Body of pancreas (tissue), 4 donors: ENCODE measurements at regions not wholly inside any gene's neighbourhood (a gene's known extent, or its start where the extent isn't known, plus 50 kb on each side); places are given as distances from the start of the nearest gene placed in this dataset.

Source experiments
- POLR2A ChIP-seq, 3 donors: fragments of 450-650 bp; IDR thresholded peaks; one replicate each; pipeline ENCODE4 v1.6.1; 2016; ENCODE audit warnings: antibody characterized with exemption in 3 of 3, mild to moderate bottlenecking in 2 of 3
- TF ChIP-seq, protein P1 (sequence below), 7 experiments: fragments of 450-650 bp in 4 of 7; fragments of 200-600 bp in 3 of 7; sonication (generic) in 3 of 7; IDR thresholded peaks; one replicate each; pipeline ENCODE4 v1.5.1; 2016 to 2019; ENCODE audit warnings: antibody characterized with exemption in 7 of 7

DNA sequence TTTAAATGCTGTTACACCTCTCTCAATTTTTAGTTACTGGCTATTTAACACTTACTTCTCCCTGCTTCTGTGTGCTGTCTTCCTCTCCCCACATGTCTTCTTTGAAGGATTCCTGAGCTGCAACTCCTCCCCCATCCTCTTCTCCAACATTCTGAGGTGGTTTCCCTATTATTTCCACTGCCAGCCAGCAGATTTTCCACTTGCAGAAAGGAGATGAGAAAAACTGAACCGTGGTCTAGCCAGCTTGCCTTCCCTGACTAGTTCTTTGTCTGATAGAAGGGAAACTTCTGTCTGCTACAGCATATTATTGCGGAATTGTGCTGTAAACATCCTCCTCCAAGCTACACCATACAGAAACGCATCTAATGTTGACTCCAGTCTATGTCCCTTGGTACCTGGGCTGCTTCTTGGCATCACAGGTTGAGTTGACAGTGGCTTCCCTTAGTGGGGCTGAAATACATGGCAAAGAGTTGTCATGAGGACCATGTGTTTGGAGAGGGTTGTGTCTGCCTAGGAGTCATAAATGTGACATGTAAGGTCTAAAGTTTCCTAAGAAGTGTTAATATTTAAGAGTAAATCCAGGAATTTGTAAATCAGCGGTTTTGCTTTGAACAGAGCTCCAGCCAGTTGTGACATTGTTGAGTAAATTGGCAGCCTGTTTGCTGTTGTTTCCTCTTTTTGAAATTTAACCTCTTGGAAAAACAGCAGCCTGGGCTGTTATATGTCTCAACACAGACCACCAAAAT, 68.3 kb upstream of the RND3 start:
- TF ChIP-seq, protein P1, sequence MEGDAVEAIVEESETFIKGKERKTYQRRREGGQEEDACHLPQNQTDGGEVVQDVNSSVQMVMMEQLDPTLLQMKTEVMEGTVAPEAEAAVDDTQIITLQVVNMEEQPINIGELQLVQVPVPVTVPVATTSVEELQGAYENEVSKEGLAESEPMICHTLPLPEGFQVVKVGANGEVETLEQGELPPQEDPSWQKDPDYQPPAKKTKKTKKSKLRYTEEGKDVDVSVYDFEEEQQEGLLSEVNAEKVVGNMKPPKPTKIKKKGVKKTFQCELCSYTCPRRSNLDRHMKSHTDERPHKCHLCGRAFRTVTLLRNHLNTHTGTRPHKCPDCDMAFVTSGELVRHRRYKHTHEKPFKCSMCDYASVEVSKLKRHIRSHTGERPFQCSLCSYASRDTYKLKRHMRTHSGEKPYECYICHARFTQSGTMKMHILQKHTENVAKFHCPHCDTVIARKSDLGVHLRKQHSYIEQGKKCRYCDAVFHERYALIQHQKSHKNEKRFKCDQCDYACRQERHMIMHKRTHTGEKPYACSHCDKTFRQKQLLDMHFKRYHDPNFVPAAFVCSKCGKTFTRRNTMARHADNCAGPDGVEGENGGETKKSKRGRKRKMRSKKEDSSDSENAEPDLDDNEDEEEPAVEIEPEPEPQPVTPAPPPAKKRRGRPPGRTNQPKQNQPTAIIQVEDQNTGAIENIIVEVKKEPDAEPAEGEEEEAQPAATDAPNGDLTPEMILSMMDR (IDR thresholded peaks at IDR 0.05), result no peak
- no peak for TF ChIP-seq POLR2A (IDR thresholded peaks at IDR 0.05)
